ENCODE measurements at regions not wholly inside any gene's neighbourhood (a gene's known extent, or its start where the extent isn't known, plus 50 kb on each side); places are given as distances from the start of the nearest gene placed in this dataset.
A peak's percentile ranks its signal among the peaks of the same experiment; 100 is the strongest.

DNA sequence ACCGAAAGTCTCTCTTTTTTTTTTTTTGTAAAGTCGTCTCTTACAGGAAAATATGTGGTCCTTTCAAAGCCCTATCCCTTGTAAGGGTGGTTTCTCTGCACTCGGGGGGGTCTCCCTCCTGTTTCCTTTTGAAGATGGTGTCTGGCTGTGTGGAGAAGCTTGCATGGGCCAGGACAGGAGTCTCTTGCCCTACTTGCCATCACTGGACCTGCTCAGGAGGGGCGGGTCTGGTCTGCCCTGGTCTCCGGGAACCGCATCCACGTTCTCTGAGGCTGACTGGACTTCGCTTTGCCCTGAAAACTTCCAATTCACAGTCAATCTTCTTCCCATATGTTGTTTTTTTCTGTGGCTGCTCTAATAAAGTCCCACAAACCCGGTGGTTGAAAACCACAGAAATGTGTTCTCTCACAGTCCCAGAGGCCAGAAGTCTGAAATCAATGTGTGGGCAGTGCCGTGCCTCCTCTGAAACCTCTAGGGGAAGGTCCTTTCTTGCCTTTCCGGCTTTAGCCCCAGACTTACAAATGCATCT lies 92.9 kb upstream of the IER5L start:
- intact Hi-C loops (cut with DNase I) = no loop called here
- ATAC-seq (peak in 1 of 2 donors; percentile 31), DNase-seq (no peak)

DNA sequence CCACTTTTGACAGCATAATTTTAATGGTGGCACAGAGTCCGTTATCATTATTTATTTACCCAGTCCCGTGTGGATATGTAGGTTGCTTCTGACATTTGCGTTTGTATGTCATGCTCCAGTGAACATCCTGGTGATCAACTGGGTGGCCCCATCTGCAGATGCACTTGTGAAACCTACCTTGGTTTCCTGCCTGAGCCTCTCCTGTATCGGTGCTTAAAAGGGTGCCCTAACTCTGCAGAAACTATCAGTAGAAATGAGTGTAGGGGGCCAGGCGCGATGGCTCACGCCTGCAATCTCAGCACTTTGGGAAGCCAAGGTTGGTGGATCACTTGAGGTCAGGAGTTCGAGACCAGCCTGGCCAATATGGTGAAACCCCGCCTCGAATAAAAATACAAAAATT lies 92.1 kb upstream of the IER5L start:
- ATAC-seq (no peak), DNase-seq (no peak)
- intact Hi-C loops (cut with DNase I) = no loop called here

DNA sequence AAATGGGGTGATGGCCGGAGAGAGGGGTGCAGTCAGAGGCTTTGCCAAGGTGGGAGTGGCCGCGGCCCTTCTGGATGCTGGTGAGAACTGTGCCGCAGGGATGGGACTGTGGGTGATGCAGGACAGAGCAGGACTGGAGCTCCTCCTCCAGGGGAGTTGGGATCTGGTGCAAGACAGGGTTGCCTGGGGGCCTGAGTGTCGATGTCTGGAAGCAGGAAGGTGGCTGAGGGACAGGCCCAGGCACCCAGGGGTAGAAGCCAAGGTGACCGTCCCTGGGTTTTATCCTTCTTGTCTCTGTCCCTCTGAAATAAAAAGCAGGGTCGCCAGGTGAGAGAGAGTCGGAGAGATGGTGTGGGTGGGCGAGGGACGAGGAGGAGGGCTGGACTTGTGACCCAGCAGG lies 89.1 kb upstream of the IER5L start:
- ATAC-seq (no peak), DNase-seq (no peak)
- intact Hi-C loops (cut with DNase I) = loop anchor here in 1 of 2 donors (10.0 kb wide), 1 partner anchor 48 kb away; no protein-coding TSS in a partner anchor

DNA sequence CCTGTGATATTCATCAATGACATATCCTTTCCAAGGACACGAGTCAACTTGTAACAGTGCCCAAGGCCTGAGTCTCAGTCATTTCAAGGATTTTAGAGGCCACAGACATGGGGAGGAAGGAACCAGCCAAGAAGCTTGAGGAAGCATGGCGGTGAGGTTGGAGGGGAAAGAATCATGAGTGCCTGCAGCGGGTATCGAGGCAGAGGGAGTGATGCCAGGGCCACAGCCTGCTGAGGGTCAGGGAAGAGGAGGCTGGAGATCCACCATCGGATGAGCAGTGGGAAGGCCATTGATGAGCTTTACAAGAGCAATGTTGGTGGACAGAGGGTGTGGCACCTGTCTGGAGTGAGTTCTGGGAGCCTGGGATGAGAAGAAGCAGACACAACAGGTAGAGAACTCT lies 88.5 kb upstream of the IER5L start:
- ATAC-seq (no peak), DNase-seq (no peak)
- intact Hi-C loops (cut with DNase I) = loop anchor here in 1 of 2 donors (10.0 kb wide), 1 partner anchor 48 kb away; no protein-coding TSS in a partner anchor

DNA sequence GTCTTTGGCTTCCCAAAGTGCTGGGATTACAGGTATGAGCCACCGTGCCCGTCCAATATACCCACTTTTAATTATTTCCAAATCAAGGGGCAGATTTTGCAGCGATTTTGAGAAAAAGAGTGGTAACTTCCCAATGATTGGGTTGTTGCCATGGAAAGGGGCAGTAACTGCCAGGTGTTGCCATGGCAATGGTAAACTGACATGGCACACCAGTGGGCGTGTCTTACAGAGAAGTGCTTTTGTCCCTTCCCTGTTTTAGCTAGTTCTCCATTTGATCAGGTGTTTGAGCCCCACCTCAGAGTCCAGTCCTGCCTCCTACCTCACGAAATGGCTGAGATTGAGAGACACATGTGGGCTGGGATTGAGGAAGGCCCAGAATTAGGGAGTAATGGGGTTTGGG lies 86.3 kb upstream of the IER5L start:
- no peak for ATAC-seq
- DNase-seq = no peak

DNA sequence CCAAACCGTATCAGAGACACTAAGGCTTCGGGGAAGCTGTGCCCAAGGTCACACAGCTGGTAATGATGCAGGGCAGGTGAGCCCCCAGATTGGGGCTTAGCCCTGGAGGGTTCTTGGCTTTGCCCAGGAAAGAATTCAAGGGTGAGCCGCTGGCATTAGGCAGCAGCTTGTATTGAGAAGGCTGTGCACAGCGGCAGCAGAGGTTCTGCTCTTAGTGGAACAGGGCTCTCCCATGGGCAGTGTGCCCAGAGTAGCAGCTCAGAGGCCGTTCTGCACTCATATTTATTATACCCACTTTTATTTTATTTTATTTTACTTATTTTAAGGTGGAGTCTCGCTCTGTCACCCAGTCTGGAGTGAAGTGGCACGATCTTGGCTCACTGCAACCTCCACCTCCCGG lies 85.8 kb upstream of the IER5L start:
- no peak for ATAC-seq
- peak; percentile 26 for DNase-seq
- intact Hi-C loops (cut with DNase I) = loop anchor here in 1 of 2 donors (10.0 kb wide), 1 partner anchor 51 kb away; no protein-coding TSS in a partner anchor

More for the DNA sequence above, 86.3 kb upstream of the IER5L start:
- intact Hi-C loops (cut with DNase I) = loop anchor here in 1 of 2 donors (10.0 kb wide), 1 partner anchor 50 kb away; no protein-coding TSS in a partner anchor

DNA sequence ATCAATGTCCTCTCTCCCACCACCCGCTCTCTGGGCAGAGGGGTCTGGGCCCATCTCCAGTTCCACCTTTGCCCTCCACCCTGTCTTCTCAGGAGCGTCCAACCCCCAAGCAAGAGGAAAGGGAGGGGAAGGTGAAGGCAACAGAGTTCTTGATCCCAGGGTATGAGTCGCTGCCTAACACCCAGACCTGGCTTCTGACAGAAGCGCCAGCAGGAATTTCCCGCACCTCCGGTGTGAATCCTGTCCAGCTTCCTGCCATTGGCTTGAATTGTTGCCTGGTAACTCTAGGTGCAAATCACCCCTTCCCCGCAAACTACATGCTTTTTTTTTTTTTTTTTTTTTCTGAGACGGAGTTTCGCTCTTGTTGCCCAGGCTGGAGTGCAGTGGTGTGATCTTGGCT lies 84.2 kb upstream of the IER5L start:
- peak; percentile 16 for DNase-seq
- intact Hi-C loops (cut with DNase I) = loop anchor here in 1 of 2 donors (10.0 kb wide), 1 partner anchor 53 kb away; no protein-coding TSS in a partner anchor
- no peak for ATAC-seq

DNA sequence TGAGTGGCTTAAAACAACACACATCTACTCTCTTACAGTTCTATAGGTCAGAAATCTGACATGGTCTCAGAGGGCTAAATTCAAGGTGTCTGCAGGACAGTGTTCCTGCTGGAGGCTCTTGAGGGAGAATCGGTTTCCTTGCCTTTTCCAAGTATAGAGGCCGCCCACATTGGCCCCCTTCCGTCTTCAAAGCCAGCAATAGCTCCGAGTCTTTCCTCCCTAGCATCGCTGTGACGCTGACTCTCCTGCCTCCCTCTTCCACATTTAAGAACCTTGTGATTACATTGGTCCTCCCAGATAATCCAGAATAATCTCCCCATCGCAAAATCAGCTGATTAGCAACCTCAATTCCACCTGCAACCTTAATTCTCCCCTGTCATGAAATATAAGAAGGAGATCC lies 81.3 kb upstream of the IER5L start:
- DNase-seq (peak; percentile 15), ATAC-seq (no peak)
- intact Hi-C loops (cut with DNase I) = loop anchor here in 1 of 2 donors (10.0 kb wide), 1 partner anchor 85 kb away; the partner anchor contains the start of gene IER5L

DNA sequence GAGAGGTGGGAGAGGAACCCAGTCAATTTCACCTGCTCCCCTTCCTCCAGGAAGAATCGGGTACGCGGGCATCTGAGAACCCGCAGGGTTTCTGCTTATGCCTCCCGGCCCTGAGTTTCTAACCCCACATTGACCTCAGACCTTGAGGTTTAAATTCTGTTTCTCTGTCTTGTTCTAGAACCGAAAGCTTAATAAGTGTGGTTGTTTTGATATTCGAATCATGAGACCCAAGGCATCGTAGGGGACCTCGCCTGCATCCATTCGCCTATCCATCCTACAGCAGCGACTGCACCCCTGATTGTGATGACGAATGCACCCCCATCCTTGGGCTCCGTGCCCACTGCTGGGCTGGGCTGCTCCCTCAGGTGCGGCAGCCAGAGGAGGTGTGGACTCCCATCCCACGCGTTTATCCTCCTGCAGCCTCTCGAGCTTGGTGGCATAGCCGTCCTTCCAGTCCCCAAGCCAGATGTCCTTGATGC lies 80.8 kb upstream of the IER5L start:
- intact Hi-C loops (cut with DNase I) = loop anchor here in 1 of 2 donors (10.0 kb wide), 1 partner anchor 84 kb away; the partner anchor contains the start of gene IER5L
- DNase-seq = peak; percentile 21

DNA sequence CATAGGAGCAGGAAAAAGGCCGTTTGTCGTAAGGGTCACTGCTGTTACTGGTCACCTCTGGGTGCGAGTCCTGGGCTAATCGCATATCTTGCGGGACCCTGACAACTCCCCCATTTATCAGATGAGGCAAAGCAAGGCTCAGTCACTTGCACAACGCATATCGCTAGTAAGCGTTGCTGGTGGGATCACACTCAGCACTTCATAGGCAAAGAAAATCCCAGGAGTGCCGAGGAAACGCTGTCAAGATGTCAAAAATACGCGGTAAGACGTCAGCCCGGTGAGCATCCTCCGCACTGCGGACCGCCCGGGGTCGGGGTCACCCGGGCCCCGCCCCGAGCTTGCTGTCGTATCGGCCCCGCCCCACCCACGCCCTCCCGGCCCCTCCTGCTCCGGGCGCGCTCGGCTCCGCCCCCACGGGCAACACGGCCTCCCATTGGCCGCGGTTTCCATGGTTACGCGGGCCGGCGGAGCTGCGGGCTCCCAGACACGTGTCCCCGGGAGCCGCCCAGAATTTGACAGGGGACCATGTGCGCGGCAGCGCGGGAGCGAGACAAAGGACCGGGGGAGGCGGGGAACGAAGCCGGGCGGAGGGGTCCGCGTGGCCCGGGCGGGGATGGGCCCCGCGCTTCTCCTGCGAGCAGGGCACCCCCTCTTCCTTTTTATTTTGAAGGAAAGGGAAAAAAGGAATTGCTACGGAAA lies 80.2 kb upstream of the IER5L start:
- DNase-seq (peak; percentile 96), ATAC-seq (peak; percentile 90 to 93)
- intact Hi-C loops (cut with DNase I) = loop anchor here in 1 of 2 donors (10.0 kb wide), 1 partner anchor 83 kb away; the partner anchor contains the start of gene IER5L

More for the DNA sequence above, 80.8 kb upstream of the IER5L start:
- ATAC-seq = peak in 1 of 2 donors; percentile 2

DNA sequence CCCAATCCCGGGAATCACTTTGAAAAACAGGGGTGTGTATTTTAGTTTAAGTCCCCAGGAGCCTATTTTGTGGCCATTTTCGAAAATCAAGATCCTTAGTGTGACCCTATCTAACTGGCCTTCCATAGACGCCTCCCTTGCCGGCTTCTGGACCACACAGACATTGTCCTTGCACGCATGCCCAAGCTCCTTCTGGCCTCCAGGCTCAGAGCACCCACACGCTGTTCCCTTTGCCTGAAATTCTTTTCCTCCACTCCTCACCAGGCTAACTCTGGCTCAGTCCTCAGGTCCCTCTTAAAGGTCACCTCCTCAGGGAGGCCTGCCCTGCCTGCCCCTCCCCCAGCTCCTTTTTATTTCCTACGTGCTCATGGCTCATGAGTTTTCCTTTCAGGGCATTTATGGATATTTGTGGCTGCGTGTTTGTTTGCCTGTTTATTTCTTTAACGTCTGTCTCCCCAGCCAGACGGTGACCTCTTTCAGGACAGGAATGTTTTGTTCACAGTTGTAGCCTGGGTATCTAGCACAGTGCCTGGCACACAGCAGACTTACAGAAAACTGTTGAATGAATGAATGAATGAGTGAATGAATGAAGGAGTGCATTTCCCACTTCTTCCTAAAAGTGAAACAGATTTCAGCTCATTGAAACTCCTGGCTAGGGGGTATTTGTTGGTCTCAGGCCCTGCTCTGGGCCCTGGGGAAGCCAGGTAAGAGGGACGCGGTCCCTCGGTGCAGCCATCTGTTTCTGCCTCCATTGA lies 79.1 kb upstream of the IER5L start:
- DNase-seq (peak; percentile 10), ATAC-seq (no peak)
- intact Hi-C loops (cut with DNase I) = loop anchor here in 1 of 2 donors (10.0 kb wide), 1 partner anchor 82 kb away; the partner anchor contains the start of gene IER5L

DNA sequence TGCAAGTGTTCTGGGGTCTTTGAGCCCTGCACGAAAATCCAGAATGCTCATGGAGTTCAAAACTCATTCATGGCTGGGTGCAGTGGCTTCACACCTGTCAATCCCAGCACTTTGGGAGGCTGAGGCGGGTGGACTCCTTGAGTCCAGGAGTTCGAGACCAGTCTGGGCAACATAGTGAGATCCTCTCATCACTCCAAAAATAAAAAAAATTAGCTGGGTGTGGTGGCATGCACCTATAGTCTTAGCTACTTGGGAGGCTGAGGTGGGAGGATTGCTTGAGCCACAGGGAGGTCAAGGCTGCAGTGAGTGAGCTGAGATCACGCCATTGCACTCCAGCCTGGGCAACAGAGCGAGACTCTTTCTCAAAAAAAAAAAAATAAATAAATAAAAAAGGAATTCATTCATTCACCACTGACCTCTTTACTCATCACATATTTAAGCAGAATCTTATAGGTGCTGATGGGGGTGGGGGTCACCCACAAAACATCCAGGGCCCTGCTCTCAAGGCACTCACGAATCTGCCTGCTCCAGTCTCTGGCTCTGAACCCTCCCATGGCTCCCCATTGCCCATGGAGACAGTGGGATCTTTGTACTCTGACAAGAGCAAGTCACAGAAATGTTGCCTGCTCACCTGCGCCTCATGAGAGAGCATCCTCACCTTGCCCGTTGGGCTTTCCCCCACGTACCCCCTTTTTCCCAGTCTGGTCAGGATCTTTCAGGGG lies 76.7 kb upstream of the IER5L start:
- intact Hi-C loops (cut with DNase I) = loop anchor here in 1 of 2 donors (10.0 kb wide), 1 partner anchor 80 kb away; the partner anchor contains the start of gene IER5L
- no peak for DNase-seq
- ATAC-seq = no peak

DNA sequence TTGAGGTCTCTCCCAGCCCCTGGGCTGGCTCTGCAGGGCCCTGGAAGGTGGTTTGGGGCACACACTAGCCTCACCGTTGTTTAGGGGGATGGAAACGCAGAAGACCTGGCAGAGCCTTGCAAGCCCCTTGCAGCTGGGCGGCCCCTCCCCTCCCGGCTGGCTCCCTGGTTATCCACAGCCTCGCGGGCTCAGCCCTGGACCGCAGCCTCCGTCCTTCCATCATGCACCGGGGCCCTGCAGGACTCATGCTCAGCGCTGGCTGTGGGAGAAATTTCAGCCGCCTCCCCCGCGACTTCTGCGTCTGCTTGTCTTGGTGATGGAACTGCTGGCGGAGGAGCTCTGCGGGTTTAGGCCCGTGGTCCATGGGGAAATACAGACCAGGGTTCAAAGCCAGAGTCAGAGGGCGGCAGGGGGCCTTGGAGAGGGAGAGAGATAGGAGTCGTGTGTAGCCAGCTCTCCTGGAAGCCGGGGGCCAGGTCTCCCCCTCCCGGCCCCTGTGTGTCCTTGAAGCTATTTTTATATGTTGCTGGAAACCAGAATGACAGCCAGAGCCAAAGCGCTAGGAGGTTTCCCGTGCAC lies 75.8 kb upstream of the IER5L start:
- ATAC-seq (peak; percentile 77 to 81), DNase-seq (peak; percentile 75)
- intact Hi-C loops (cut with DNase I) = loop anchor here in 1 of 2 donors (10.0 kb wide), 1 partner anchor 79 kb away; the partner anchor contains the start of gene IER5L

DNA sequence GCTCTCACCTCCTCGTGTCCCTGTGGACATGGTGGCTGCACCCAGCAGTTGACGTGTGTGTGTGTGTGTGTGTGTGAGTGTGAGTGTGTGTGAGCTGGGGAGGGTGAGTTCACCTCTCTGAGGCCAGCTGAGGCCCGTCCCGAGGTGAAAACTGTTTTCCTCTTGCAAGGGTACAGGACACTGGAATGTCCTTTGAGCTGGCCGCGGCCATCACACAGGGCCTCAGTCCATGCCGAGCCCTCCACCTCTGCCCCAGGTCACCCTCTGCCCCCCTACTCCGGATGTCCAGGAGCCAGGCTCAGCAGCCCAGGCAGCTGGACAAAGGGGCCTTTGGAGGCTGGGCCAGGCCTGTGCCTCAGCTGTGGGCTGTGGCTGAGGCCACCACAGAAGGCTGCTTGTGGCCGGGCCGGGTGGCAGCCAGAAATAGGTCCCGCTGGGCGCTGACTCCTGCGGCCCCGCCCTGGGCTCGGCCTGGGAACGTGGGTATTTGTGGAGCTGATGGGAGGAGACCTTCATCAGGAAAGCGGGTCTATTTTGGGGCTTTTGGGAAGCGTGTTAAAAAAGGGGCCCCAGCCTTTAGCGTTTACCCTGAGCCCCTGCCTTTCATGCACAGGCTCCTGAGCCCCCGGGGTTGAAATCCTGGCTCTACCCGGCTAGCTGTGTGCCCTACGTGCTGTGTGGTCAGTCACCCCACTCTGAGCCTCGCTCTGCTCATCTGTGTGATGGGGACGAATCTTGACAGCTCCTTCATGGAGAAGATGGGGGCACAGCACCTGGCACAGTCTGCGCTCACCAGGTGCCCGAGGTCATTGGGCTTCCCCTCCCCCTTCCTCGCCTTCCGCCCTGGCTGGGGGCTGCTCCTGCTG lies 75.1 kb upstream of the IER5L start:
- intact Hi-C loops (cut with DNase I) = loop anchor here in 1 of 2 donors (10.0 kb wide), 1 partner anchor 78 kb away; the partner anchor contains the start of gene IER5L
- peak; percentile 31 for DNase-seq
- ATAC-seq = peak in 1 of 2 donors; percentile 37

DNA sequence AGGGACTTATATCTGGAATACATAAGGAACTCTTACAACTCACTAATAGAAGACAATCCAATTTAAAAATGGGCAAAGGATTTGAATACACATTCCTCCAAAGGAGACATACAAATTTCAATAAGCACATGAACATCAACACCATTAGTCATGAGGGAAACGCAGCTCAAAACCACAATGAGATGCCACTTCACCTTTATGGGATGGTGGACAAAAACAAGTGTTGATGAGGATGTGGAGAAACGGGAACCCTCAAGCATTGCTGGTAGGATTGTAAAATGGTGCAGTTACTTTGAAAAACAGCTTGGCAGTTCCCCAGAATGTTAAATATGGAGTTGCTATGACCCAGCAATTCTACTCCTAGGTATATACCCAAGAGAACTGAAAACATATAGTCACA lies 72.7 kb upstream of the IER5L start:
- intact Hi-C loops (cut with DNase I) = loop anchor here in 1 of 2 donors (10.0 kb wide), 1 partner anchor 76 kb away; the partner anchor contains the start of gene IER5L
- DNase-seq = no peak
- no peak for ATAC-seq

DNA sequence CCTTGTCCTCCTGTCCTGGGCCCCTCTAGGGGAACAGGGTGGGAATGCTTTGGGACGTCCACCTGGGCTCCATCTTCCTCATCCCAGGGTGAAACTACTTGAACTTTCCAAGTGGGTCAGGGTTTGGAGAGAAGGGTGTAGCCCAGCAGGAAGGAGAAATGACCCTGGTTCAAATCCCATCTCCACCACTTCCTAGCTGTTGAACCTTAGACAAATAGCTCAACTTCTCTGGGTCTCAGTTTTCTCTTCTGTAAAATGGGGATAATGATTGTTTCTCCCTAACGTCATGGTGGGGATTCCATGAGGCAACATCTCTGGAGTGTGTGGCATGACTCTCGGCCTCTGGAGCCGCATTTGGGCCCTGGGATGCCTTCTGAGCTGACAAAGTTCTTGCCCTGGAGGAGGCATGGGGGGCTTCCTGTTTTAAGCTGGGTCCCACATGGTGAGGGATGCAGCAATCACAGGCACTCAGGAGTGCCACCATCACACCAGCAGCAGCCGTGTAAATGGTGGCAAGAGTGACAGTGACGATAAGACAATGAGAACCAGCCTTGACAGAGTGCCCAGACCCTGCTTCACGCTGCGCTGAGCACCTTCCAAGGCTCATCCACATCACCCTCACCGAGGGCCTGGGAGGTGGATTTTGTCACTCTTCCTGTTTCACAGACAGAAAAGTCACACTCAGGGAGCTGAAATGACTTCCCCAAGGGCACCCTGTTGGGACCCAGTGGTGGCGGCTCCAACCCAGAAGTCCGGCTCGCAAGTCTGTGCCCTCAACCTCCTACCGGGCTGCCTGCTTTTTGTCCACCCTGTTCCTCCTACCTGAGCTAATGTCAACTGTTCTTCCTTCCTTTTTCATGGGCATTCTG lies 69.5 kb upstream of the IER5L start:
- ATAC-seq = no peak
- peak; percentile 6 for DNase-seq
- intact Hi-C loops (cut with DNase I) = no loop called here

Data from left cardiac atrium (tissue), 4 donors.